PC-9 (cell line): ENCODE measurements at regions not wholly inside any gene's neighbourhood (a gene's known extent, or its start where the extent isn't known, plus 50 kb on each side); places are given as distances from the start of the nearest gene placed in this dataset.

Source experiments
- BruUV-seq: library from RNA; stranded (reverse); fragments of 400-500 nt; replicated peaks from 2 replicates; lab custom pipeline; 2021; lab: Mats Ljungman, UMichigan
- CTCF ChIA-PET: fragments of 300-600 bp; sonication (Branson Sonifier 250); formaldehyde crosslinking; loops from one replicate; lab custom pipeline; 2022; ENCODE audit warnings: antibody characterized with exemption; lab: Charles Lee
- POLR2A ChIA-PET: fragments of 300-600 bp; sonication (Branson Sonifier 250); formaldehyde crosslinking; loops from one replicate; lab custom pipeline; 2022; ENCODE audit warnings: antibody characterized with exemption; ENCODE audit not compliant: unreplicated experiment; lab: Charles Lee
- DNase-seq, 2 experiments: peaks; one replicate each; pipeline versions ENCODE4 v3.0.0 to v3.0.0-alpha.2; 2015 to 2022; ENCODE audit warnings: mixed read lengths in 1 of 2
- H2AFZ ChIP-seq: fragments of 200-600 bp; sonication (generic); 2 replicates; pipeline ENCODE4 v1.8.1; 2017; ENCODE audit warnings: antibody characterized with exemption
- H3F3A ChIP-seq: fragments of 200-600 bp; sonication (generic); 2 replicates; pipeline ENCODE4 v1.8.1; 2017; ENCODE audit warnings: antibody characterized with exemption, mild to moderate bottlenecking, low read depth; ENCODE audit not compliant: insufficient read depth
- H3K27ac ChIP-seq: fragments of 200-600 bp; sonication (generic); 2 replicates; pipeline ENCODE4 v1.6.1; 2016; ENCODE audit warnings: mixed run types
- H3K27me3 ChIP-seq: fragments of 200-600 bp; sonication (generic); 2 replicates; pipeline ENCODE4 v1.6.1; 2016; ENCODE audit warnings: low read depth, mixed run types; ENCODE audit not compliant: insufficient read depth
- H3K36me3 ChIP-seq: fragments of 200-600 bp; sonication (generic); 2 replicates; pipeline ENCODE4 v1.6.1; 2016; ENCODE audit warnings: low read depth, mixed run types
- H3K4me1 ChIP-seq: fragments of 200-600 bp; sonication (generic); replicated peaks from 2 replicates; pipeline ENCODE4 v1.6.1; 2016; ENCODE audit warnings: mixed run types; ENCODE audit not compliant: insufficient read depth
- H3K4me2 ChIP-seq: fragments of 200-600 bp; sonication (generic); 2 replicates; pipeline ENCODE4 v1.6.1; 2017; ENCODE audit warnings: mixed run types
- H3K4me3 ChIP-seq: fragments of 200-600 bp; sonication (generic); 2 replicates; pipeline ENCODE4 v1.6.1; 2016; ENCODE audit warnings: mixed run types
- H3K79me2 ChIP-seq: fragments of 200-600 bp; sonication (generic); 2 replicates; pipeline ENCODE4 v1.6.1; 2017; ENCODE audit warnings: low read depth, mixed run types
- H3K9me2 ChIP-seq: fragments of 200-600 bp; sonication (generic); 2 replicates; pipeline ENCODE4 v1.8.1; 2017; ENCODE audit warnings: mild to moderate bottlenecking; ENCODE audit not compliant: insufficient read depth
- H3K9me3 ChIP-seq: fragments of 200-600 bp; sonication (generic); 2 replicates; pipeline ENCODE4 v1.8.1; 2016; ENCODE audit warnings: low read depth; ENCODE audit not compliant: insufficient read depth
- H4K20me1 ChIP-seq: fragments of 200-600 bp; sonication (generic); 2 replicates; pipeline ENCODE4 v1.8.1; 2017; ENCODE audit not compliant: insufficient read depth
- CTCF ChIP-seq: fragments of 200-600 bp; sonication (generic); conservative IDR thresholded peaks from 2 replicates; pipeline ENCODE4 v1.6.1; 2017; ENCODE audit warnings: mixed run types, antibody characterized with exemption, mild to moderate bottlenecking, moderate library complexity
- EZH2 ChIP-seq: fragments of 200-600 bp; sonication (generic); IDR thresholded peaks from 2 replicates; pipeline ENCODE4 v1.8.0; 2017; ENCODE audit warnings: antibody characterized with exemption, low read depth
- intact Hi-C: fragments of 100-400 bp; cut with micrococcal nuclease; formaldehyde crosslinking; loops from one replicate; pipeline ENCODE4 v1.10.0; 2022; ENCODE audit not compliant: unreplicated experiment

- DNase-seq, result no peak
- Histone ChIP-seq H3F3A (no peaks in the 10 kb centered on the region), H3K4me2 (no peak overlapping the region), H3K9me3 (no peaks in the 10 kb centered on the region), H3K4me1 (no peaks in the 10 kb centered on the region), H3K79me2 (no peaks in the 10 kb centered on the region), H3K4me3 (no peak overlapping the region), H3K27ac (no peak overlapping the region), H3K9me2 (no peaks in the 10 kb centered on the region), H2AFZ (no peak overlapping the region), H4K20me1 (no peaks in the 10 kb centered on the region), H3K36me3 (no peaks in the 10 kb centered on the region), H3K27me3 (no peaks in the 10 kb centered on the region)
- POLR2A ChIA-PET, result no interaction called here
- CTCF ChIA-PET, result no interaction called here
- intact Hi-C loops, result no loop called here
- TF ChIP-seq CTCF (no peak), EZH2 (no peak)
- no TSS peak for BruUV-seq
These were observed 255.3 kb upstream of the POU3F3 start for GRCh38 chr2:104598636-104599035.

GRCh38 chr2:104599787-104600510, 254.0 kb upstream of the POU3F3 start:
- Histone ChIP-seq H3K27ac (no peak overlapping the region), H3F3A (no peaks in the 10 kb centered on the region), H3K4me1 (no peaks in the 10 kb centered on the region), H3K27me3 (no peaks in the 10 kb centered on the region), H3K36me3 (no peaks in the 10 kb centered on the region), H3K79me2 (no peaks in the 10 kb centered on the region), H3K4me3 (no peak overlapping the region), H3K9me3 (no peaks in the 10 kb centered on the region), H4K20me1 (no peaks in the 10 kb centered on the region), H2AFZ (no peak overlapping the region), H3K4me2 (no peak overlapping the region), H3K9me2 (no peaks in the 10 kb centered on the region)
- POLR2A ChIA-PET, result interaction anchor here (0.6 kb wide), 1 partner anchor 1075 kb away, joined by 3 read pairs; no protein-coding TSS in a partner anchor
- BruUV-seq, result no TSS peak
- intact Hi-C loops, result no loop called here
- DNase-seq, result no peak
- TF ChIP-seq EZH2, result no peak
- TF ChIP-seq CTCF, result no peak
- CTCF ChIA-PET, result no interaction called here

- no peak for TF ChIP-seq CTCF
- no peak for TF ChIP-seq EZH2
- Histone ChIP-seq H3F3A (no peaks in the 10 kb centered on the region), H3K27ac (no peak overlapping the region), H4K20me1 (no peaks in the 10 kb centered on the region), H3K27me3 (peaks cover 3% of the 10 kb centered on the region; the same call in 1 of the 2 replicates), H3K36me3 (no peaks in the 10 kb centered on the region), H3K4me1 (no peaks in the 10 kb centered on the region), H3K4me3 (no peak overlapping the region), H3K9me2 (no peaks in the 10 kb centered on the region), H3K9me3 (no peaks in the 10 kb centered on the region), H3K4me2 (no peak overlapping the region), H2AFZ (no peak overlapping the region), H3K79me2 (no peaks in the 10 kb centered on the region)
- BruUV-seq, result no TSS peak
- intact Hi-C loops, result no loop called here
- ChIA-PET POLR2A (no interaction called here), CTCF (no interaction called here)
- DNase-seq, result no peak
These were observed 247.9 kb upstream of the POU3F3 start for GRCh38 chr2:104606056-104606455.
